IMR-90 (cell line): ENCODE measurements at regions not wholly inside any gene's neighbourhood (a gene's known extent, or its start where the extent isn't known, plus 50 kb on each side); places are given as distances from the start of the nearest gene placed in this dataset.

Experiments used
- ATAC-seq: fragments of 200-7000 bp; cut with Tn5 transposase; 2 replicates; pipeline ENCODE4 v1.9.1; 2020; ENCODE audit warnings: low read depth, mild to moderate bottlenecking, moderate library complexity
- BruUV-seq: library from RNA; stranded (reverse); fragments of 400-500 nt; replicated peaks from 2 replicates; lab custom pipeline; 2021; lab: Mats Ljungman, UMichigan
- CTCF ChIA-PET: fragments of 300-600 bp; formaldehyde crosslinking; extraction: SDS; loops from one replicate; lab custom pipeline; 2021; ENCODE audit warnings: antibody characterized with exemption; lab: Yijun Ruan, JAX
- POLR2A ChIA-PET: fragments of 300-600 bp; sonication (Branson Sonifier 250); formaldehyde crosslinking; loops from one replicate; lab custom pipeline; 2022; ENCODE audit warnings: antibody characterized with exemption; ENCODE audit not compliant: unreplicated experiment; lab: Charles Lee
- DNase-seq: peaks from one replicate; pipeline ENCODE4 v3.0.0; 2013
- H2AFZ ChIP-seq: replicated peaks from 2 replicates; pipeline ENCODE3; 2013; ENCODE audit warnings: low read length, mild to moderate bottlenecking; ENCODE audit not compliant: poor library complexity
- H2AK5ac ChIP-seq: 2 replicates; pipeline ENCODE4 v1.6.1; 2013; ENCODE audit warnings: low read depth, low read length, inconsistent platforms
- H2AK9ac ChIP-seq: replicated peaks from 2 replicates; pipeline ENCODE3; 2013; ENCODE audit warnings: mild to moderate bottlenecking, low read depth, low read length, moderate library complexity; ENCODE audit not compliant: poor library complexity
- H2BK120ac ChIP-seq: 2 replicates; pipeline ENCODE4 v1.6.1; 2013; ENCODE audit warnings: low read depth, low read length, inconsistent platforms
- H2BK15ac ChIP-seq: 3 replicates; pipeline ENCODE4 v1.6.1; 2013; ENCODE audit warnings: low read depth, low read length, inconsistent platforms
- H2BK20ac ChIP-seq: 2 replicates; pipeline ENCODE4 v1.6.1; 2013; ENCODE audit warnings: low read depth, mild to moderate bottlenecking, inconsistent platforms, low read length, moderate library complexity
- H2BK5ac ChIP-seq: 2 replicates; pipeline ENCODE4 v1.6.1; 2013; ENCODE audit warnings: mild to moderate bottlenecking, low read depth, low read length, inconsistent platforms; ENCODE audit not compliant: poor library complexity, severe bottlenecking
- H3K14ac ChIP-seq: replicated peaks from 2 replicates; pipeline ENCODE4 v1.6.1; 2013; ENCODE audit warnings: low read depth, low read length, inconsistent platforms
- H3K18ac ChIP-seq: 2 replicates; pipeline ENCODE4 v1.6.1; 2013; ENCODE audit warnings: low read depth, low read length, control low read depth
- H3K23ac ChIP-seq: 2 replicates; pipeline ENCODE4 v1.6.1; 2013; ENCODE audit warnings: low read depth, low read length, inconsistent platforms
- H3K27ac ChIP-seq: 2 replicates; pipeline ENCODE4 v1.5.1; 2013; ENCODE audit warnings: mild to moderate bottlenecking, control low read depth, low read length; ENCODE audit not compliant: insufficient read depth
- H3K27me3 ChIP-seq: 2 replicates; pipeline ENCODE4 v1.6.1; 2013; ENCODE audit warnings: low read length; ENCODE audit not compliant: control insufficient read depth, insufficient read depth
- H3K36me3 ChIP-seq: 2 replicates; pipeline ENCODE4 v1.6.1; 2013; ENCODE audit warnings: low read length, mixed read lengths; ENCODE audit not compliant: control insufficient read depth, insufficient read depth
- H3K4ac ChIP-seq: 2 replicates; pipeline ENCODE4 v1.6.1; 2013; ENCODE audit warnings: low read depth, low read length, inconsistent platforms
- H3K4me1 ChIP-seq: 2 replicates; pipeline ENCODE4 v1.6.1; 2013; ENCODE audit warnings: low read length, mixed read lengths; ENCODE audit not compliant: control insufficient read depth, insufficient read depth
- H3K4me2 ChIP-seq: 2 replicates; pipeline ENCODE4 v1.6.1; 2013; ENCODE audit warnings: low read depth, mild to moderate bottlenecking, control low read depth, low read length, moderate library complexity
- H3K4me3 ChIP-seq: 2 replicates; pipeline ENCODE4 v1.5.1; 2013; ENCODE audit warnings: low read depth, mild to moderate bottlenecking, control low read depth, low read length, moderate library complexity; ENCODE audit not compliant: insufficient read depth
- H3K56ac ChIP-seq: 2 replicates; pipeline ENCODE4 v1.6.1; 2013; ENCODE audit warnings: low read length, inconsistent platforms; ENCODE audit not compliant: insufficient read depth; ENCODE audit errors: extremely low read depth
- H3K79me1 ChIP-seq, 2 experiments: 2 replicates each; pipeline ENCODE4 v1.6.1; 2013; ENCODE audit warnings: low read length in 2 of 2, inconsistent platforms in 1 of 2, low read depth in 1 of 2
- H3K9ac ChIP-seq: 2 replicates; pipeline ENCODE4 v1.6.1; 2013; ENCODE audit warnings: low read depth, low read length, control low read depth
- H3K9me1 ChIP-seq: 2 replicates; pipeline ENCODE4 v1.6.1; 2013; ENCODE audit warnings: low read length, inconsistent platforms; ENCODE audit not compliant: insufficient read depth
- H3K9me3 ChIP-seq: 2 replicates; pipeline ENCODE4 v1.6.1; 2013; ENCODE audit warnings: low read length; ENCODE audit not compliant: control insufficient read depth, insufficient read depth
- H4K20me1 ChIP-seq: 2 replicates; pipeline ENCODE4 v1.6.1; 2013; ENCODE audit warnings: low read length, inconsistent platforms; ENCODE audit not compliant: insufficient read depth
- H4K5ac ChIP-seq: 2 replicates; pipeline ENCODE4 v1.6.1; 2013; ENCODE audit warnings: mild to moderate bottlenecking, low read depth, low read length, control low read depth
- H4K8ac ChIP-seq, 2 experiments: 2 replicates each; pipeline ENCODE4 v1.6.1; 2013; ENCODE audit warnings: low read depth in 2 of 2, low read length in 2 of 2, control low read depth in 1 of 2, inconsistent platforms in 1 of 2
- H4K91ac ChIP-seq: 2 replicates; pipeline ENCODE4 v1.6.1; 2013; ENCODE audit warnings: low read depth, low read length, inconsistent platforms; ENCODE audit not compliant: insufficient read depth
- FOS ChIP-seq: fragments of 150-350 bp; IDR thresholded peaks from 2 replicates; pipeline ENCODE4 v1.6.1; 2016; ENCODE audit warnings: low read depth, low read length
- MAFK ChIP-seq: IDR thresholded peaks from 2 replicates; pipeline ENCODE4 v1.6.1; 2012; ENCODE audit warnings: low read depth, low read length, improper control_type of control experiment
- MXI1 ChIP-seq: IDR thresholded peaks from 2 replicates; pipeline ENCODE4 v1.6.1; 2012; ENCODE audit warnings: low read depth, mild to moderate bottlenecking, low read length, moderate library complexity, borderline replicate concordance
- POLR2A ChIP-seq: IDR thresholded peaks from 2 replicates; pipeline ENCODE4 v1.6.1; 2012; ENCODE audit warnings: mild to moderate bottlenecking, low read depth, low read length
- WGBS, 2 experiments: methylation state at CpG; one replicate each; pipeline versions ENCODE4 v1.1.5 to v1.1.7; 2013; ENCODE audit warnings: missing lambda C conversion rate in 2 of 2; ENCODE audit not compliant: insufficient read length in 1 of 2; ENCODE audit errors: extremely low coverage in 2 of 2; 5-methylcytosine and 5-hydroxymethylcytosine counted together
- dilution Hi-C: fragments of 300-500 bp; cut with HindIII; formaldehyde crosslinking; loops from one replicate; pipeline ENCODE4 v1.14.3; 2018; ENCODE audit warnings: low sequenced_read_pairs; ENCODE audit not compliant: unreplicated experiment
- in situ Hi-C: fragments of 300-500 bp; cut with MboI; formaldehyde crosslinking; loops from 3 replicates; pipeline ENCODE4 v1.14.3; 2019; ENCODE audit warnings: low sequenced_read_pairs, inconsistent platforms, mixed read lengths
- intact Hi-C: fragments of 100-400 bp; cut with micrococcal nuclease; formaldehyde crosslinking; loops from 2 replicates; pipeline ENCODE4 v1.10.0; 2022
- TF ChIP-seq, protein P1 (sequence below): fragments of 150-350 bp; IDR thresholded peaks from 2 replicates; pipeline ENCODE4 v1.6.1; 2016; ENCODE audit warnings: low read depth, mild to moderate bottlenecking, low read length, moderate library complexity, borderline replicate concordance

DNA sequence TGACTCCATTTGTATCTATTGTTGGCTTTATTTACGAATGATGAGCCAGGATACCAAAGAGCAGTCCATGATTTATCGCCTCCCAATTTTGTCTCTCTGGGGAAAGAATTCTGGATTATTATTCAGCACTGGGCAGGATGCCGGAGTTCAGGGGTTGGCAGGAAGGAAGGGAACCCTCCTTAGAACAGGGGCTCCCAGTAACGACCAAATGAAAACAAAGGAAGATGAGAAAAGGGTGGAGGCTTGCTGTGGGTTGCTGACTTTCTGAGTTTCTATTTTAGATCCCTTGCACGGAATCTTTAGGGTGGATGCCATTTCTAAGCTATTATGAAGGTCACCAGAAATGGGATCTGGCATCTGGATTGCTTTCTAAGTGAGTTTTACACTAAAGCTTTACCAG, 231.2 kb upstream of the LYPLAL1 start:
- Histone ChIP-seq H4K91ac (no peak overlapping the region), H3K79me1 (no peaks in the 10 kb centered on the region), H2BK120ac (no peak overlapping the region), H3K36me3 (no peaks in the 10 kb centered on the region), H3K23ac (no peak overlapping the region), H2AK9ac (no peak overlapping the region), H3K56ac (no peak overlapping the region), H2AFZ (no peak overlapping the region), H3K9ac (no peak overlapping the region), H3K4me1 (no peaks in the 10 kb centered on the region), H3K27me3 (no peaks in the 10 kb centered on the region), H4K20me1 (no peaks in the 10 kb centered on the region), H4K5ac (no peak overlapping the region), H2BK20ac (no peak overlapping the region), H3K4me3 (no peak overlapping the region), H2AK5ac (no peak overlapping the region), H3K18ac (no peak overlapping the region), H4K8ac (no peak overlapping the region), H2BK15ac (no peak overlapping the region), H3K27ac (no peak overlapping the region), H3K4me2 (no peak overlapping the region), H3K4ac (no peak overlapping the region), H3K9me1 (no peaks in the 10 kb centered on the region), H3K14ac (no peak overlapping the region), H2BK5ac (no peak overlapping the region), H3K9me3 (peaks cover 2% of the 10 kb centered on the region; the same call in 1 of the 2 replicates)
- in situ Hi-C loops, result no loop called here
- dilution Hi-C loops, result no loop called here
- no TSS peak for BruUV-seq
- ATAC-seq (no peak), DNase-seq (no peak)
- intact Hi-C loops, result no loop called here
- WGBS, 2 experiments, result 80% methylated on average over 1 of the region's 5 CpGs; no CpG with 5 or more reads in 1 of the 2 experiments
- ChIA-PET CTCF (no interaction called here), POLR2A (no interaction called here)
- no peak for TF ChIP-seq FOS
- TF ChIP-seq MXI1, result no peak
- no peak for TF ChIP-seq POLR2A
- no peak for TF ChIP-seq MAFK
- TF ChIP-seq, protein P1, sequence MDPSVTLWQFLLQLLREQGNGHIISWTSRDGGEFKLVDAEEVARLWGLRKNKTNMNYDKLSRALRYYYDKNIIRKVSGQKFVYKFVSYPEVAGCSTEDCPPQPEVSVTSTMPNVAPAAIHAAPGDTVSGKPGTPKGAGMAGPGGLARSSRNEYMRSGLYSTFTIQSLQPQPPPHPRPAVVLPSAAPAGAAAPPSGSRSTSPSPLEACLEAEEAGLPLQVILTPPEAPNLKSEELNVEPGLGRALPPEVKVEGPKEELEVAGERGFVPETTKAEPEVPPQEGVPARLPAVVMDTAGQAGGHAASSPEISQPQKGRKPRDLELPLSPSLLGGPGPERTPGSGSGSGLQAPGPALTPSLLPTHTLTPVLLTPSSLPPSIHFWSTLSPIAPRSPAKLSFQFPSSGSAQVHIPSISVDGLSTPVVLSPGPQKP, result no peak
